HepG2 (cell line): ENCODE measurements at regions not wholly inside any gene's neighbourhood (a gene's known extent, or its start where the extent isn't known, plus 50 kb on each side); places are given as distances from the start of the nearest gene placed in this dataset.

Source experiments
- ATAC-seq: fragments of 200-7000 bp; cut with Tn5 transposase; 3 replicates; pipeline ENCODE4 v1.9.1; 2020; ENCODE audit warnings: mild to moderate bottlenecking, moderate library complexity
- BruUV-seq: library from RNA; stranded (reverse); fragments of 400-500 nt; replicated peaks from 2 replicates; lab custom pipeline; 2021; lab: Mats Ljungman, UMichigan
- CTCF ChIA-PET: fragments of 300-600 bp; formaldehyde crosslinking; extraction: SDS; loops from one replicate; lab custom pipeline; 2021; ENCODE audit warnings: low total read pairs, inconsistent platforms, low intra/inter-chr PET ratio; lab: Yijun Ruan, JAX
- POLR2A ChIA-PET: fragments of 350-600 bp; sonication (Branson Sonifier 250); formaldehyde crosslinking; loops from one replicate; lab custom pipeline; 2020; ENCODE audit warnings: antibody characterized with exemption, inconsistent platforms; lab: Yijun Ruan, JAX
- DNase-seq: peaks from one replicate; pipeline ENCODE4 v3.0.0-alpha.2; 2015; ENCODE audit warnings: low spot score
- FAIRE-seq: peaks from 3 replicates; lab custom pipeline; 2011; peaks lifted over from hg19 to GRCh38; lab: Jason Lieb, UNC
- H2AFZ ChIP-seq: one replicate; pipeline ENCODE4 v1.6.1; 2011; ENCODE audit warnings: low read length, inconsistent platforms
- H3K27ac ChIP-seq: fragments of 300-600 bp; 3 replicates; pipeline ENCODE4 v1.8.0; 2011; ENCODE audit warnings: mixed run types, mild to moderate bottlenecking, mixed read lengths, low read length, inconsistent platforms; ENCODE audit not compliant: insufficient read depth; ENCODE audit errors: extremely low read length
- H3K27me3 ChIP-seq, 2 experiments: fragments of 200-600 bp in 1 of 2; 2 replicates in 1 of 2; 3 replicates in 1 of 2; pipeline versions ENCODE4 v1.6.0 to v1.8.0; 2011; ENCODE audit warnings: low read length in 2 of 2, mild to moderate bottlenecking in 2 of 2, moderate library complexity in 2 of 2, inconsistent platforms in 1 of 2; ENCODE audit not compliant: insufficient read depth in 2 of 2, control insufficient read depth in 1 of 2
- H3K36me3 ChIP-seq, 2 experiments: fragments of 200-600 bp in 1 of 2; replicated peaks in 1 of 2; 2 replicates in 1 of 2; 3 replicates in 1 of 2; pipeline versions ENCODE4 v1.5.1 to v1.8.0; 2011; ENCODE audit warnings: low read length in 2 of 2, inconsistent platforms in 1 of 2; ENCODE audit not compliant: insufficient read depth in 2 of 2, control insufficient read depth in 1 of 2
- H3K4me1 ChIP-seq: 2 replicates; pipeline ENCODE4 v1.5.1; 2012; ENCODE audit warnings: low read length, inconsistent platforms; ENCODE audit not compliant: insufficient read depth
- H3K4me2 ChIP-seq: 2 replicates; pipeline ENCODE4 v1.6.0; 2011; ENCODE audit warnings: low read depth, low read length, inconsistent platforms
- H3K4me3 ChIP-seq, 3 experiments: fragments of 200-600 bp in 1 of 3; sonication (generic), shearing (Covaris generic) in 1 of 3; replicated peaks in 1 of 3; 2 replicates each; pipeline ENCODE4 v1.5.1; 2011 to 2016; ENCODE audit warnings: low read length in 3 of 3, inconsistent platforms in 2 of 3, low read depth in 2 of 3, mild to moderate bottlenecking in 2 of 3, control low read depth in 1 of 3, mixed read lengths in 1 of 3; ENCODE audit not compliant: insufficient read depth in 1 of 3
- H3K79me2 ChIP-seq: one replicate; pipeline ENCODE4 v1.6.1; 2011; ENCODE audit warnings: low read length, inconsistent platforms; ENCODE audit not compliant: insufficient read depth
- H3K9ac ChIP-seq: 2 replicates; pipeline ENCODE4 v1.6.0; 2011; ENCODE audit warnings: mild to moderate bottlenecking, low read depth, low read length, inconsistent platforms; ENCODE audit not compliant: insufficient read depth
- H3K9me3 ChIP-seq: 2 replicates; pipeline ENCODE4 v1.5.1; 2012; ENCODE audit warnings: mild to moderate bottlenecking, low read length
- H4K20me1 ChIP-seq: 2 replicates; pipeline ENCODE4 v1.6.0; 2011; ENCODE audit warnings: inconsistent platforms, mild to moderate bottlenecking, low read length, moderate library complexity; ENCODE audit not compliant: insufficient read depth
- ATF7 ChIP-seq, 2 experiments: fragments of 450-650 bp in 1 of 2; sonication (generic) in 1 of 2; formaldehyde crosslinking in 1 of 2; IDR thresholded peaks; 2 replicates each; pipeline versions ENCODE4 v1.4.0 to v1.6.1; 2016 to 2020; ENCODE audit warnings: antibody characterized with exemption in 1 of 2, mild to moderate bottlenecking in 1 of 2, missing genetic modification reagents in 1 of 2
- ATM ChIP-seq: fragments of 450-650 bp; IDR thresholded peaks from 2 replicates; pipeline ENCODE4 v1.7.1; 2017; ENCODE audit warnings: mild to moderate bottlenecking, borderline replicate concordance
- FOXA1 ChIP-seq, 2 experiments: fragments of 450-650 bp in 1 of 2; sonication (generic) in 1 of 2; formaldehyde crosslinking in 1 of 2; IDR thresholded peaks; 2 replicates each; pipeline versions ENCODE4 v1.4.0 to v1.6.1; 2016 to 2020; ENCODE audit warnings: missing genetic modification reagents in 1 of 2
- LCORL ChIP-seq, 2 experiments: fragments of 450-650 bp in 1 of 2; sonication (generic) in 1 of 2; formaldehyde crosslinking in 1 of 2; IDR thresholded peaks; 2 replicates each; pipeline versions ENCODE4 v1.5.0 to v1.6.1; 2017 to 2020; ENCODE audit warnings: antibody characterized with exemption in 1 of 2, missing genetic modification reagents in 1 of 2
- MEF2D ChIP-seq: sonication (generic); formaldehyde crosslinking; IDR thresholded peaks from 2 replicates; pipeline ENCODE4 v1.5.1; 2020; ENCODE audit warnings: mild to moderate bottlenecking, missing genetic modification reagents
- NFRKB ChIP-seq: fragments of 450-650 bp; IDR thresholded peaks from 2 replicates; pipeline ENCODE4 v1.6.1; 2017
- PHB2 ChIP-seq: fragments of 450-650 bp; IDR thresholded peaks from 2 replicates; pipeline ENCODE4 v1.6.1; 2018; ENCODE audit not compliant: partially characterized antibody
- PLRG1 ChIP-seq: fragments of 450-650 bp; conservative IDR thresholded peaks from 2 replicates; pipeline ENCODE4 v1.6.1; 2016
- POLR2AphosphoS2 ChIP-seq: IDR thresholded peaks from 2 replicates; pipeline ENCODE4 v1.6.1; 2011; ENCODE audit warnings: low read depth, low read length, improper control_type of control experiment
- SKI ChIP-seq: fragments of 450-650 bp; IDR thresholded peaks from one replicate; pipeline ENCODE4 v1.6.1; 2018; ENCODE audit warnings: mild to moderate bottlenecking; ENCODE audit not compliant: partially characterized antibody
- SOX6 ChIP-seq, 2 experiments: fragments of 450-650 bp in 1 of 2; sonication (generic) in 1 of 2; formaldehyde crosslinking in 1 of 2; IDR thresholded peaks; 2 replicates each; pipeline versions ENCODE4 v1.4.0 to v1.6.1; 2017 to 2020; ENCODE audit warnings: antibody characterized with exemption in 1 of 2, mild to moderate bottlenecking in 1 of 2, missing genetic modification reagents in 1 of 2
- SP1 ChIP-seq, 2 experiments: fragments of 450-650 bp in 1 of 2; sonication (generic) in 1 of 2; formaldehyde crosslinking in 1 of 2; IDR thresholded peaks; 2 replicates each; pipeline versions ENCODE4 v1.4.0 to v1.6.1; 2016 to 2020; ENCODE audit warnings: missing genetic modification reagents in 1 of 2
- TBX3 ChIP-seq: fragments of 450-650 bp; IDR thresholded peaks from 2 replicates; pipeline ENCODE4 v1.6.1; 2017; ENCODE audit warnings: antibody characterized with exemption, mild to moderate bottlenecking, inconsistent platforms, borderline replicate concordance
- TEAD3 ChIP-seq: optimal IDR thresholded peaks from 2 replicates; pipeline ENCODE3; 2016; ENCODE audit warnings: borderline replicate concordance
- TOPORS ChIP-seq: sonication (generic); formaldehyde crosslinking; IDR thresholded peaks from 2 replicates; pipeline ENCODE4 v1.8.0; 2023; ENCODE audit warnings: mild to moderate bottlenecking, missing genetic modification reagents
- ZBTB7B ChIP-seq: sonication (generic); formaldehyde crosslinking; IDR thresholded peaks from 2 replicates; pipeline ENCODE4 v1.4.0; 2020; ENCODE audit warnings: missing genetic modification reagents
- ZNF253 ChIP-seq: sonication (generic); formaldehyde crosslinking; IDR thresholded peaks from 2 replicates; pipeline ENCODE4 v1.8.0; 2022; ENCODE audit warnings: mild to moderate bottlenecking, missing genetic modification reagents, borderline replicate concordance
- ZNF282 ChIP-seq: fragments of 450-650 bp; IDR thresholded peaks from 2 replicates; pipeline ENCODE4 v1.6.1; 2018; ENCODE audit not compliant: partially characterized antibody
- WGBS: methylation state at CpG from one replicate; pipeline ENCODE4 v1.1.6; 2017; ENCODE audit warnings: low lambda C conversion rate; 5-methylcytosine and 5-hydroxymethylcytosine counted together
- in situ Hi-C: cut with HindIII; loops from 2 replicates; pipeline ENCODE4 v1.10.0; 2017; ENCODE audit warnings: low pct_unique_long_range_greater_than_20kb; ENCODE audit not compliant: extremely low pct_ligation_motif_present
- intact Hi-C: fragments of 100-400 bp; cut with micrococcal nuclease; formaldehyde crosslinking; loops from one replicate; pipeline ENCODE4 v1.10.0; 2022; ENCODE audit not compliant: unreplicated experiment
- TF ChIP-seq, protein P1 (sequence below): sonication (generic); formaldehyde crosslinking; IDR thresholded peaks from 2 replicates; pipeline ENCODE4 v1.8.1; 2023; ENCODE audit warnings: mild to moderate bottlenecking, inconsistent platforms, moderate library complexity, missing genetic modification reagents, borderline replicate concordance
- TF ChIP-seq, protein P2 (sequence below): sonication (generic); formaldehyde crosslinking; IDR thresholded peaks from 2 replicates; pipeline ENCODE4 v1.5.0; 2020; ENCODE audit warnings: missing genetic modification reagents, mild to moderate bottlenecking, borderline replicate concordance
- TF ChIP-seq, protein P3 (sequence below): fragments of 450-650 bp; IDR thresholded peaks from 2 replicates; pipeline ENCODE4 v1.6.1; 2017
- TF ChIP-seq, protein P4 (sequence below): sonication (generic); formaldehyde crosslinking; IDR thresholded peaks from 2 replicates; pipeline ENCODE4 v1.5.1; 2020; ENCODE audit warnings: mild to moderate bottlenecking, missing genetic modification reagents, moderate library complexity

DNA sequence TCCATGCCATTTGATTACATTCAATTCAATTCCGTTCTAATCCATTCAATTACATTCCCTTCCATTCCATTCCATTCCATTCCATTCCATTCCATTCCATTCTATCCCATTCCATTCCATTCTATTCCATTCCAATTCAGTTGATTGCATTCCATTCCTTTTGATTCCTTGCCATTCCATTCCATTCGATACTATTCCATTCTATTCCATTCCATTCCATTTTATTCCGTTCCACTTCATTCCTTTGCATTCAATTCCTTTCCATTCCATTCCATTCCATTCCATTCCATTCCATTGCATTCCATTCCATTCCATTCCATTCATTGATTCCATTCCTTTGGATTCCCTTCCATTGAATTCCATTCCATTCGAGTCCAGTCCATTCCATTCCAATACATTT is 2574.0 kb upstream of the TPTE start:
- H3K4me3 ChIP-seq = no peak overlapping the region
- TF ChIP-seq LCORL (IDR thresholded peaks at IDR 0.05) = peak; percentile 66
- TF ChIP-seq LCORL (CRISPR knock-in tag; IDR thresholded peaks at IDR 0.05) = no peak
- TF ChIP-seq, protein P1, sequence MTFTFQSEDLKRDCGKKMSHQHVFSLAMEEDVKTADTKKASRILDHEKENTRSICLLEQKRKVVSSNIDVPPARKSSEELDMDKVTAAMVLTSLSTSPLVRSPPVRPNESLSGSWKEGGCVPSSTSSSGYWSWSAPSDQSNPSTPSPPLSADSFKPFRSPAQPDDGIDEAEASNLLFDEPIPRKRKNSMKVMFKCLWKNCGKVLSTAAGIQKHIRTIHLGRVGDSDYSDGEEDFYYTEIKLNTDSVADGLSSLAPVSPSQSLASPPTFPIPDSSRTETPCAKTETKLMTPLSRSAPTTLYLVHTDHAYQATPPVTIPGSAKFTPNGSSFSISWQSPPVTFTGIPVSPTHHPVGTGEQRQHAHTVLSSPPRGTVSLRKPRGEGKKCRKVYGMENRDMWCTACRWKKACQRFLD (CRISPR knock-in tag) = no peak
- peak; percentile 10; the same call in 1 of the 2 replicates for TF ChIP-seq SP1 (IDR thresholded peaks at IDR 0.05)
- no peak for TF ChIP-seq SP1 (CRISPR knock-in tag; IDR thresholded peaks at IDR 0.05)
- peak; percentile 85 for TF ChIP-seq ZNF282
- TF ChIP-seq ATM = peak; percentile 9; the same call in 1 of the 2 replicates
- 0 out of 2 replicates have a peak, but pooled peaks have one; percentile 1 for TF ChIP-seq ATF7 (IDR thresholded peaks at IDR 0.05)
- TF ChIP-seq ATF7 (CRISPR knock-in tag; IDR thresholded peaks at IDR 0.05) = no peak
- TF ChIP-seq MEF2D (CRISPR knock-in tag) = no peak
- no peak for TF ChIP-seq ZBTB7B (CRISPR knock-in tag)
- TF ChIP-seq PLRG1 = peak; percentile 99; the same call in 1 of the 2 replicates
- TF ChIP-seq NFRKB = peak; percentile 69
- no peak for TF ChIP-seq TEAD3 (CRISPR knock-in tag)
- TF ChIP-seq, protein P2, sequence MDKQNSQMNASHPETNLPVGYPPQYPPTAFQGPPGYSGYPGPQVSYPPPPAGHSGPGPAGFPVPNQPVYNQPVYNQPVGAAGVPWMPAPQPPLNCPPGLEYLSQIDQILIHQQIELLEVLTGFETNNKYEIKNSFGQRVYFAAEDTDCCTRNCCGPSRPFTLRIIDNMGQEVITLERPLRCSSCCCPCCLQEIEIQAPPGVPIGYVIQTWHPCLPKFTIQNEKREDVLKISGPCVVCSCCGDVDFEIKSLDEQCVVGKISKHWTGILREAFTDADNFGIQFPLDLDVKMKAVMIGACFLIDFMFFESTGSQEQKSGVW (CRISPR knock-in tag) = no peak
- TF ChIP-seq ZNF253 (CRISPR knock-in tag) = no peak
- no peak for TF ChIP-seq TBX3
- TF ChIP-seq SKI = no peak
- TF ChIP-seq, protein P3, sequence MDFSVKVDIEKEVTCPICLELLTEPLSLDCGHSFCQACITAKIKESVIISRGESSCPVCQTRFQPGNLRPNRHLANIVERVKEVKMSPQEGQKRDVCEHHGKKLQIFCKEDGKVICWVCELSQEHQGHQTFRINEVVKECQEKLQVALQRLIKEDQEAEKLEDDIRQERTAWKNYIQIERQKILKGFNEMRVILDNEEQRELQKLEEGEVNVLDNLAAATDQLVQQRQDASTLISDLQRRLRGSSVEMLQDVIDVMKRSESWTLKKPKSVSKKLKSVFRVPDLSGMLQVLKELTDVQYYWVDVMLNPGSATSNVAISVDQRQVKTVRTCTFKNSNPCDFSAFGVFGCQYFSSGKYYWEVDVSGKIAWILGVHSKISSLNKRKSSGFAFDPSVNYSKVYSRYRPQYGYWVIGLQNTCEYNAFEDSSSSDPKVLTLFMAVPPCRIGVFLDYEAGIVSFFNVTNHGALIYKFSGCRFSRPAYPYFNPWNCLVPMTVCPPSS = peak; percentile 89; the same call in 1 of the 2 replicates
- peak; percentile 6 for TF ChIP-seq FOXA1 (IDR thresholded peaks at IDR 0.05)
- no peak for TF ChIP-seq FOXA1 (CRISPR knock-in tag; IDR thresholded peaks at IDR 0.05)
- TF ChIP-seq, protein P4, sequence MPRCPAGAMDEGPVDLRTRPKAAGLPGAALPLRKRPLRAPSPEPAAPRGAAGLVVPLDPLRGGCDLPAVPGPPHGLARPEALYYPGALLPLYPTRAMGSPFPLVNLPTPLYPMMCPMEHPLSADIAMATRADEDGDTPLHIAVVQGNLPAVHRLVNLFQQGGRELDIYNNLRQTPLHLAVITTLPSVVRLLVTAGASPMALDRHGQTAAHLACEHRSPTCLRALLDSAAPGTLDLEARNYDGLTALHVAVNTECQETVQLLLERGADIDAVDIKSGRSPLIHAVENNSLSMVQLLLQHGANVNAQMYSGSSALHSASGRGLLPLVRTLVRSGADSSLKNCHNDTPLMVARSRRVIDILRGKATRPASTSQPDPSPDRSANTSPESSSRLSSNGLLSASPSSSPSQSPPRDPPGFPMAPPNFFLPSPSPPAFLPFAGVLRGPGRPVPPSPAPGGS (CRISPR knock-in tag) = no peak
- TF ChIP-seq TOPORS (CRISPR knock-in tag) = no peak
- TF ChIP-seq POLR2AphosphoS2 = no peak
- TF ChIP-seq PHB2 = peak; percentile 92
- peak; percentile 55; the same call in 1 of the 2 replicates for TF ChIP-seq SOX6 (IDR thresholded peaks at IDR 0.05)
- no peak for TF ChIP-seq SOX6 (CRISPR knock-in tag; IDR thresholded peaks at IDR 0.05)

More for the DNA sequence above, 2574.0 kb upstream of the TPTE start:
- Histone ChIP-seq H3K79me2 (no peaks in the 10 kb centered on the region), H3K4me2 (no peak overlapping the region), H3K4me1 (no peaks in the 10 kb centered on the region), H3K9ac (no peak overlapping the region), H3K27ac (no peak overlapping the region), H3K9me3 (no peaks in the 10 kb centered on the region), H2AFZ (no peak overlapping the region), H3K27me3 (no peaks in the 10 kb centered on the region), H4K20me1 (no peaks in the 10 kb centered on the region), H3K36me3 (no peaks in the 10 kb centered on the region)
- 2% methylated on average over 4 of the region's 4 CpGs for WGBS
- ChIA-PET POLR2A (no interaction called here), CTCF (no interaction called here)
- DNase-seq (no peak), ATAC-seq (no peak), FAIRE-seq (no peak)
- in situ Hi-C loops (no loop called here), intact Hi-C loops (no loop called here)
- no TSS peak for BruUV-seq
